K562 (cell line): ENCODE measurements at regions not wholly inside any gene's neighbourhood (a gene's known extent, or its start where the extent isn't known, plus 50 kb on each side); places are given as distances from the start of the nearest gene placed in this dataset.

Experiments used
- ATAC-seq: fragments of 200-7000 bp; cut with Tn5 transposase; 3 replicates; pipeline ENCODE4 v1.9.1; 2020; ENCODE audit warnings: moderate library complexity
- BruUV-seq: library from RNA; stranded (reverse); fragments of 400-500 nt; replicated peaks from 2 replicates; lab custom pipeline; 2021; lab: Mats Ljungman, UMichigan
- CTCF ChIA-PET: fragments of 300-600 bp; formaldehyde crosslinking; extraction: SDS; loops from one replicate; lab custom pipeline; 2021; ENCODE audit warnings: low intra/inter-chr PET ratio; lab: Yijun Ruan, JAX
- POLR2A ChIA-PET: fragments of 300-600, 350-650 bp; sonication (Branson Sonifier 250); formaldehyde crosslinking; extraction: SDS; loops from one replicate; lab custom pipeline; 2021; ENCODE audit warnings: antibody characterized with exemption, inconsistent platforms; lab: Yijun Ruan, JAX
- DNase-seq, 4 experiments: peaks; one replicate each; pipeline versions ENCODE4 v3.0.0 to v3.0.0-alpha.2; 2011 to 2018; ENCODE audit warnings: low spot score in 3 of 4, mixed read lengths in 3 of 4; ENCODE audit errors: extremely low read depth in 1 of 4
- FAIRE-seq: peaks from 2 replicates; lab custom pipeline; 2011; peaks lifted over from hg19 to GRCh38; lab: Jason Lieb, UNC
- H2AFZ ChIP-seq: 2 replicates; pipeline ENCODE4 v1.6.0; 2011; ENCODE audit warnings: low read depth, low read length, control low read depth, inconsistent platforms
- H3K27ac ChIP-seq: fragments of 200-600 bp; 3 replicates; pipeline ENCODE4 v1.8.0; 2011; ENCODE audit warnings: low read depth, mild to moderate bottlenecking, control low read depth, inconsistent platforms, low read length, moderate library complexity, mixed read lengths; ENCODE audit errors: extremely low read depth
- H3K27me3 ChIP-seq, 2 experiments: fragments of 300-600 bp in 1 of 2; 2 replicates in 1 of 2; 3 replicates in 1 of 2; pipeline versions ENCODE4 v1.6.0 to v1.8.0; 2011; ENCODE audit warnings: inconsistent platforms in 2 of 2, low read length in 2 of 2, mild to moderate bottlenecking in 1 of 2, mixed read lengths in 1 of 2, moderate library complexity in 1 of 2; ENCODE audit not compliant: control insufficient read depth in 2 of 2, insufficient read depth in 2 of 2
- H3K36me3 ChIP-seq: fragments of 300-600 bp; 3 replicates; pipeline ENCODE4 v1.8.0; 2011; ENCODE audit warnings: mild to moderate bottlenecking, low read length, inconsistent platforms; ENCODE audit not compliant: control insufficient read depth, insufficient read depth
- H3K4me1 ChIP-seq, 2 experiments: fragments of 200-600 bp in 1 of 2; replicated peaks in 1 of 2; 2 replicates in 1 of 2; 3 replicates in 1 of 2; pipeline versions ENCODE4 v1.5.1 to v1.8.0; 2011; ENCODE audit warnings: inconsistent platforms in 2 of 2, low read length in 2 of 2, mild to moderate bottlenecking in 1 of 2, mixed read lengths in 1 of 2, moderate library complexity in 1 of 2; ENCODE audit not compliant: control insufficient read depth in 2 of 2, insufficient read depth in 2 of 2
- H3K4me2 ChIP-seq: 2 replicates; pipeline ENCODE4 v1.6.1; 2011; ENCODE audit warnings: low read length, control low read depth, inconsistent platforms, mixed read lengths; ENCODE audit not compliant: insufficient read depth
- H3K4me3 ChIP-seq: fragments of 200-600 bp; sonication (generic), shearing (Covaris generic); 2 replicates; pipeline ENCODE4 v1.5.1; 2016; ENCODE audit warnings: control low read depth, inconsistent platforms
- H3K79me2 ChIP-seq: fragments of 200-600 bp; 3 replicates; pipeline ENCODE4 v1.8.0; 2011; ENCODE audit warnings: low read length, inconsistent platforms; ENCODE audit not compliant: control insufficient read depth, insufficient read depth
- H3K9ac ChIP-seq, 2 experiments: 2 replicates each; pipeline versions ENCODE4 v1.6.0 to v1.6.1; 2011; ENCODE audit warnings: low read depth in 2 of 2, low read length in 2 of 2, control low read depth in 1 of 2, inconsistent platforms in 1 of 2, mild to moderate bottlenecking in 1 of 2, mixed read lengths in 1 of 2; ENCODE audit not compliant: insufficient read depth in 1 of 2
- H3K9me1 ChIP-seq: one replicate; pipeline ENCODE4 v1.6.0; 2011; ENCODE audit warnings: inconsistent platforms, mild to moderate bottlenecking, low read length, moderate library complexity; ENCODE audit not compliant: control insufficient read depth, insufficient read depth
- H3K9me3 ChIP-seq: replicated peaks from 2 replicates; pipeline ENCODE4 v1.5.1; 2011; ENCODE audit warnings: low read depth, low read length, inconsistent platforms; ENCODE audit not compliant: control insufficient read depth, insufficient read depth
- H4K20me1 ChIP-seq: replicated peaks from 2 replicates; pipeline ENCODE4 v1.6.1; 2011; ENCODE audit warnings: low read length, inconsistent platforms, mixed read lengths; ENCODE audit not compliant: control insufficient read depth, insufficient read depth
- ATF4 ChIP-seq: fragments of 450-650 bp; formaldehyde crosslinking; IDR thresholded peaks from 2 replicates; pipeline ENCODE4 v1.4.0; 2022; ENCODE audit warnings: mild to moderate bottlenecking, moderate library complexity
- COPS2 ChIP-seq: fragments of 450-650 bp; conservative IDR thresholded peaks from 2 replicates; pipeline ENCODE4 v1.6.1; 2016; ENCODE audit warnings: mild to moderate bottlenecking, moderate library complexity
- HDAC6 ChIP-seq: IDR thresholded peaks from 2 replicates; pipeline ENCODE4 v1.6.1; 2012; ENCODE audit warnings: low read depth, mild to moderate bottlenecking, control low read depth, inconsistent platforms, low read length, moderate library complexity
- HOMEZ ChIP-seq: fragments of 250-450 bp; sonication (Bioruptor Pico); IDR thresholded peaks from 2 replicates; pipeline ENCODE4 v1.4.0; 2020; ENCODE audit warnings: mild to moderate bottlenecking, moderate library complexity
- MCM5 ChIP-seq: fragments of 450-650 bp; IDR thresholded peaks from 2 replicates; pipeline ENCODE4 v1.6.1; 2016; ENCODE audit warnings: low read depth
- NRF1 ChIP-seq, 2 experiments: fragments of 450-650 bp; IDR thresholded peaks in 1 of 2; conservative IDR thresholded peaks in 1 of 2; 2 replicates each; pipeline ENCODE4 v1.6.1; 2014; ENCODE audit warnings: mild to moderate bottlenecking in 2 of 2
- PHB2 ChIP-seq: fragments of 450-650 bp; IDR thresholded peaks from 2 replicates; pipeline ENCODE4 v1.6.1; 2017; ENCODE audit warnings: low read depth
- RERE ChIP-seq: sonication (generic); formaldehyde crosslinking; IDR thresholded peaks from 2 replicates; pipeline ENCODE4 v1.8.0; 2023; ENCODE audit warnings: missing genetic modification reagents, mild to moderate bottlenecking, borderline replicate concordance
- RHOXF2B ChIP-seq: fragments of 250-450 bp; sonication (Bioruptor Pico); conservative IDR thresholded peaks from 2 replicates; pipeline ENCODE4 v1.5.1; 2021
- TBL1XR1 ChIP-seq, 2 experiments: IDR thresholded peaks; 2 replicates each; pipeline ENCODE4 v1.6.1; 2012; ENCODE audit warnings: improper control_type of control experiment in 2 of 2, low read length in 2 of 2, mild to moderate bottlenecking in 1 of 2
- XRCC3 ChIP-seq: fragments of 450-650 bp; IDR thresholded peaks from 2 replicates; pipeline ENCODE4 v1.6.1; 2017; ENCODE audit warnings: mild to moderate bottlenecking, moderate library complexity
- ZBTB26 ChIP-seq: fragments of 450-650 bp; formaldehyde crosslinking; IDR thresholded peaks from 2 replicates; pipeline ENCODE4 v1.4.0; 2022; ENCODE audit warnings: missing genetic modification characterization
- ZNF324 ChIP-seq: fragments of 250-450 bp; sonication (Bioruptor Pico); IDR thresholded peaks from 2 replicates; pipeline ENCODE4 v1.4.0; 2020; ENCODE audit warnings: mild to moderate bottlenecking
- ZNF780A ChIP-seq: fragments of 250-450 bp; sonication (Bioruptor Pico); IDR thresholded peaks from 2 replicates; pipeline ENCODE4 v1.5.0; 2021; ENCODE audit warnings: mild to moderate bottlenecking
- WGBS: fragments of 100-300 bp; shearing (Covaris generic); methylation state at CpG from one replicate; pipeline ENCODE4 v1.1.6; 2016; ENCODE audit warnings: low coverage, mixed read lengths; ENCODE audit not compliant: insufficient coverage; ENCODE audit errors: missing lambda C conversion rate; 5-methylcytosine and 5-hydroxymethylcytosine counted together
- in situ Hi-C: fragments of 300-500 bp; cut with MboI; formaldehyde crosslinking; loops from 4 replicates; pipeline ENCODE4 v1.15.0; 2018; ENCODE audit warnings: inconsistent platforms, mixed read lengths
- intact Hi-C: fragments of 100-400 bp; cut with micrococcal nuclease; formaldehyde crosslinking; loops from 2 replicates; pipeline ENCODE4 v1.14.2; 2022

GRCh38 chr4:45385306-45385705, 659.0 kb upstream of the GNPDA2 start (continued):
- TF ChIP-seq RHOXF2B (CRISPR knock-in tag) = no peak
- no peak for TF ChIP-seq ZNF324 (CRISPR knock-in tag)

- WGBS = 0% methylated on average over 2 of the region's 2 CpGs
- no peak overlapping the region for H3K4me2 ChIP-seq
- TF ChIP-seq RERE (CRISPR knock-in tag) = no peak
- no peak for TF ChIP-seq HDAC6
- TF ChIP-seq ATF4 (CRISPR knock-in tag) = no peak
- no peak for TF ChIP-seq TBL1XR1 (IDR thresholded peaks at IDR 0.05; ENCODE audit: low read length in 2 of 2)
- TF ChIP-seq MCM5 = no peak
- TF ChIP-seq PHB2 = no peak
- TF ChIP-seq HOMEZ (CRISPR knock-in tag) = no peak
- no peak for TF ChIP-seq XRCC3
- TF ChIP-seq COPS2 = no peak
- TF ChIP-seq ZBTB26 (CRISPR knock-in tag) = no peak
- TF ChIP-seq NRF1 (conservative IDR thresholded peaks at IDR 0.05 in 1 of 2, IDR thresholded peaks at IDR 0.05 in 1 of 2) = no peak
- no peak for TF ChIP-seq ZNF780A (CRISPR knock-in tag)
Observed at GRCh38 chr4:45370408-45370807, 644.1 kb upstream of the GNPDA2 start.

More at GRCh38 chr4:45370408-45370807, 644.1 kb upstream of the GNPDA2 start:
- Histone ChIP-seq H3K9me1 (no peaks in the 10 kb centered on the region), H3K9me3 (no peaks in the 10 kb centered on the region), H3K79me2 (no peaks in the 10 kb centered on the region), H3K4me3 (no peak overlapping the region), H3K9ac (no peak overlapping the region), H2AFZ (no peak overlapping the region), H3K27ac (no peak overlapping the region), H3K27me3 (no peaks in the 10 kb centered on the region), H3K36me3 (no peaks in the 10 kb centered on the region), H4K20me1 (no peaks in the 10 kb centered on the region), H3K4me1 (no peaks in the 10 kb centered on the region)
- ChIA-PET CTCF (no interaction called here), POLR2A (no interaction called here)
- no peak for ATAC-seq
- intact Hi-C loops = no loop called here
- no TSS peak for BruUV-seq
- FAIRE-seq = no peak
- in situ Hi-C loops = no loop called here
- no peak for DNase-seq
